ENCODE measurements at regions not wholly inside any gene's neighbourhood (a gene's known extent, or its start where the extent isn't known, plus 50 kb on each side); places are given as distances from the start of the nearest gene placed in this dataset.

DNA sequence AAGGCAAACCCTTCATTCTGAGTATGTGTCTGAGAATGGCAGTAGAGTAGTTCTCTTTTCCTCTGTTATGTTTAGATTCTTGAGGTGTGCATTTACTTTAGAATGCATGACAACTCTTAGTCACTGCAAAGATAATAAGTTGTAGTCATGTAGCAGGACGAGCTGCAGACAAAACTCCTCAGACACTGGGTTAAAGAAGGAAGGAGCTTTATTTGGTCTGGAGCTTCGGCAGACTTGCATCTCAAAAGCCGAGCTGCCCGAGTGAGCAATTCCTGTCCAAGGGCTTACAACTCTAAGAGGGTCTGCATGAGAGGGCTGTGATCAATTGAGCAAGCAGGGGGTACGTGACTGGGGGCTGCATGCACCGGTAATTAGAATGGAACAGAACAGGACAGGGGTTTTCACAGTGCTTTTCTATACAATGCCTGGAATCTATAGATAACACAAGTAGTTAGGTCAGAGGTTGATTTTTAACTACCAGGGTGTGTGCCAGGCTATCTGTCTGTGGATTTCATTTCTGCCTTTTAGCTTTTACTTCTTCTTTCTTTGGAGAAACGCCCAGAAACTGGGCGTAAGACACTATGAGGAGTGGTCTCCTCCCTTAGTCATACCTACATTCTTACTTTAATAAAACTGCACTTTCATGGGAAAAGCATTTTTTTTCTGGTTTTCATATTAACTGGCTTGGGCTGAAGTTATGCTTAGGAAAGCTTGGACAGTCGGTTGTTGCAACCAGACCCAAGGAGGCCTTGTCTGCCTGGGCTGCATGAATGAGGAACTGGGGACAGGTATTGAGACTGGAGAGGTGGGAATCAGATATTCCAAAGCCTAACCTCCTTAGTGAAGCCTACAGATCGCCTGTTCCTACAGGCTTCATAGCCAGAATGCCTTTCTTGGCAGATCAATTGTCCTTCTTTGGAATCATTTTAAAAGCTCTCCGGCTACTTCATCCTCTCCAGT lies 115.1 kb downstream of the RHOU start:
- DNase-seq = no peak

DNA sequence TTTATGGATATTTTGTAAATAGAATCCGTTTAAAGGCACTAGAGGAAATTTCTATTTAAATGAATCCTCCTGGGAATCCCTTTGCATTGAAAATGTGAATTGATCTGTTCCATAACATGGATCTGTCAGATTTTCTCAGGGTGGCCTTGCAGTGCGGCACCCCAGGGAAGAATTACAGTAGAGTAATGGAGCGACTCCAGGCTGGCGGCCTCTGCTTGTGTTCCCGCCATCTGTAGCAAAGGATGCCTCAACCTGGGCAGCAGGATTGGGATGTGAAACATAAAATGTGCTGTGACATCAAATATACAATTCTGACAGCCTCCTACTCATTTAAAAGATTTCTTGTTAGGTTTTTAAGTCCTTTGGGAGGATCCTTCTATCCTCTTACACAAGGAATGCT lies 115.9 kb downstream of the RHOU start:
- DNase-seq = no peak

DNA sequence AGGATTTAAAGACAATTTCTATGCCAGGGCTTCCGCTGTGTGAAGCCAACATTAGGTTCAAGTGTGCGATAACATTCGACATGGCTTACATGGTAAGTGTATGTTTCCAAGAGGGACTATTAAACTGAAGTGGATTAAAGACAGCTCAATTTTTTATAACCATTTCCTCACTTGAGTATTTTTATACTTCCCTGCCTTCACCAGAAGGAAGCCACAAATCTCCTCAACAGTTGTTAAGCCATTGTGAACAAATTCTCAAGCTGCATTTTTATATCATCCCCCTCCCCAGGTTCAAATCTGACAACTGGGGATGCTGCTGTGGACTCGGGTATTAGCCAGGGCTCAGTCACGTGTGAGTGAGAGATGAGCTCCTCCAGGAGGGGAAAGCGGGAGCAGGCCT lies 116.3 kb downstream of the RHOU start:
- DNase-seq = no peak

DNA sequence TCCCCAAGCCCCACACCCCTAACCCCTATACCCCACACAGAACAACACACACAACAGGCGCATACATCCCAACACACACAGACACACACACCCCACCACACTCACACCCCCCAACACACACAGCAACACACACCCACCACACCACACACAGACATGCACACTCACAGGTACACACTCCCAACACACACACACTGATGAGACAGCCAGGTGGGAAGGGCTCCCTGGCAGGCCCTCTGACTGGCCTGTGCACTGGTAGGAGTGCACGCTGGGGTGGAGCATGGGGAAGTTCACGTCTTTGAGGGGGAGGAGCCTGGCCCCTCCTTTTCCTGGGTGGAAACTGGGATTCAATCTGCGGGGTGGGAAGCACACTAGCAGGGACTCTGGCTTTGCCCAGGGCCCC lies 116.7 kb downstream of the RHOU start:
- no peak for DNase-seq

DNA sequence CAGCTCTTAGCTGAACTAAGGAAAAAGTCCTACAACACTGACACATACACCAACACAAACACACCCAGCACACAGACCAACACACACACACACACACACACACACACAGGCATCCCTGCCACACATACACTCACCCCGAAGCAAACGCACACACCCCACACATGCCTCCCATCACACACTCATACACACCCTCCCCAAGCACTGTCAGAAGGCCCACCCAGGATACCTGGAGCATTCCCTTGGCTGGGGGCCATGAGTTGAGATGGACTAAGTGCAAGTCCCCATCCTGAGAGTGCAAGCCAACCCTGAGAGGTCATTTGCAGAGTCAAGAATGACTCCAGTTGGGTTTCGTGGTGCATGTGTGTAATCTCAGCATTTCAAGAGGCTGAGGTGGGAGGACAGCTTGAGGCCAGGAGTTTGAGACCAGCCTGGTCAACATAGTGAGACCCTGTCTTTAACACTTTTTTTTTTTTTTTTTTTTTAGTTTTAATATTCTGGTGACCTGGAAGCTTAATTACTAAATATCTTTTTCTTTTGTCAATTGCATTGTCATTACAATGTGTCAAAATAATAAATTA lies 117.3 kb downstream of the RHOU start:
- no peak for DNase-seq

DNA sequence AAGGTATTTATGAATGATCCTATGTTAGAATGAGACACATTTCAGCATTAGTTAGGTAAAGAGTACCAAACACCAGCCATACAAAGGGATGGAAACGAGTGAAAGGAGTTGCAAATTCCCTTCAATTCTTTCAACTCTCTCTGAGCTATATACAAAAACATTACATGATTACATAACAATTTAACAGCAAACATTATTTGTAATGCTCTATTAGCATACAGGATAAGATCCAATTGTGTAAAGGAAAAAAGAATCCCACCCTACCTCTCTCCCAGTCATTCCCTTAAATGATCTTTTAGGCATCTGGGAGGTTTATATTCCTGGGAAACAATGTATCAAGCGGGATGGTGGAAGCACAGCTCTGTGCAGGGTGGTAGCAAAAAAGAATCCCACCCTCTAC lies 117.9 kb downstream of the RHOU start:
- DNase-seq = no peak

DNA sequence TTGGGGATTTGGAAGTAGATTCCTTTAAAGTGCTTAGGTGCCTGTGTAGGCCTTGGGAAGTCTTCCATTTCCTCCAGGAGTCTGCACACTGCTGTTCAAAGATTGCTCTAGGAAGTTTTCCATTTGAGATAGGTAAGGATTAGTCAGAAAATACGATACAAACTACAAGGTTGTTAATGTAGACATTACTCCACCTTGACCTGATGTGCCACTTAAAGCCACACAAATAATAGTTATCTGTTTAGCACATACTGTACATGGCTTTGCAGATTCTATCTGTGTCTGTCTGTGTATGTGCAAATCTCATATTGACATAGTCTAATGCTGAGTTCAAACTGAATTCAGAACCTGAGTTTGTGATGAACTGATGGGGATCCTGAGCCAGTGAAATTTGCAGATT lies 118.4 kb downstream of the RHOU start:
- no peak for DNase-seq

DNA sequence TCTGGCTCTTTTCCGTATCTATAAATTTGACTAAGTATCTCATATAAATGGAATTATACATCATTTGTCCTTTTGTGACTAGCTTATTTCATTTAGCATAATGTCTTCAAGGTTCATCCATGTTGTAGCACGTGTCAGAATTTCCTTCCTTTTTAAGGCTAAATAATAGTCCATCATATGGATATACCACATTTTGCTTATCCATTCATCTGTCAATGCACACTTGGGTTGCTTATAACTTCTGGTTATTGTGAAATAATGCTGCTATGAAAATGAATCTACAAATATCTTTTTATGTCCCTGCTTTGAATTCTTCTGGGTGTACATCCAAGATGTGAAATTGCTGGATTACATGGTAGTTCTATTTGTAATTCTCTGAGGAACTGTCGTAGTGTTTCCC lies 119.6 kb downstream of the RHOU start:
- DNase-seq = no peak

DNA sequence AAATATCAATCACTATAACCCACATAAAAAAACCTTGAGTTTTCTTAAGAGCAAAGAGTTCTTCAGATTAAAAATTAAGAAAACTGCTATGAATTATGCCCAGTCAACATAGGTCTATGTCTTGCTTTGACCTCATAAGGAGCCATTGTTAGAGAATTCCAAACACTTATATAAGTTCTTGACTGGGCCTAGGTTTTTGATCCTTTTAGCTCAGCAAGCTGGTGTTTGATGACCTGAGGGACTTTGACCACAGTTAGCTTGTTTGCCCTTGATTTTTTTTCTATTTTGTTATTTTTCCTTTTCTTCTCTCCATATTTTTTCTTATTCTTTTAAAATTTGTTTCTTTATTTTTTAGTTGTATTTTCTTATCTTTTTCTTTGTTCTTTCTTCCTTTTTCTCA lies 122.3 kb downstream of the RHOU start:
- no peak for DNase-seq

DNA sequence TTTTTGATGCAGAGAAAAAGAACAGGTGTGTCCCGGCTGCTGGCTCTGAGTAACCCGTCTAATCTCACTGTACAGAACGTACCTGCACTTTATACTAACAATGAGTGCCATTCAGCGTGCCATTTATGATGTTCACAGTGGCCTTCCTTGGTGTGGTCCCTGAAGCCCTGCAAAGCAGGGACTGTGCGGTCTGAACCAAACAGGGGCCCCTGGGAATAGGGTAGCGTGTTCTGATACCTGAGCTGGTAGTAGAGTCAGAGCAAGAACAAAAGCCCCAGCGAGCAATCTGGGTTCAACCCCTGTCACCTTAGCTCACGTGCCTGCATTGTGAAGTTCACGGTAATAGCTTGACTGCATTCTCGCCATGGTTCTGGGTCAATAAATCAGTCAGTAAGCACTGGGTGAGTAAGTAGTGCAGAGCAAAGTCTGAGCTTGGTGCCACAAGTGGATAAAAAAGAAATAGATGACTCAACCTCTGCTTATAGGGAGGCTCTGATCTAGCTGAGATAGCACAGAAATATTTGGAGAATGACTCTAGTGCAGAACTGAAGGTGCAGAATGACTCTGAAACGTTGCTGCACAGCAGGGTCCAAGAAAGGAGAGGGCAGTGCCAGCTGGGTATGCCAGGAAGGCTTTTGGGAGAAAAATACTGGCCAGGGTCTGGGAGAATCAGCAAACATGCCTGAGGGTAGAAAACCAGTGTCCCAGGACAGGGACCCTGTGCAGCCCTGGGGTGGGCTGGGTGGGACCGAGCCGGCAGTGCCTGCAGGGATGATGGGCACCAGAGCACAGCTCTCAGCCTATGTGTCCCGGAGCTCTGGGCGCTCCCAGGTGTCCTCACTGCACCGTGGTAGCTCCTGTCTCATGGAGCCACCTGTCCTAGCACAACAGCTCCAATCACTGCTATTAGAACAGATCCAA lies 125.9 kb downstream of the RHOU start:
- DNase-seq = no peak

DNA sequence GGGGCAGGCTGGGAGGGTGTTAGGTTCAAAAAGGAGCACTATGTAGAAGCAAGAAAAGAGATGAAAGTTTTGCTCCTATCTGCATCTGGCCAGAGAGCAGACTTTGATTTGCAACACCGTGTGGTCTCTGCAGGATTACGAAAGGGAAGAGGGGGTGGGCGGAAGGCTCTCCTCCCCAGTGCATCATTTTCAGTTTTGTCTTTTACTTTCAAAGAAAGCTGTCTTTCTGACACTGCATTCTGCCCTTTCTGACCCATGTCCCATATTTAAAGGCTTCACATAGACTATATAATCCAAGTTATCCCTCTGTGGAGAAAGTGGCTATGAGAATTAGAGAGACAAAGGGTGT lies 126.5 kb downstream of the RHOU start:
- DNase-seq = no peak

DNA sequence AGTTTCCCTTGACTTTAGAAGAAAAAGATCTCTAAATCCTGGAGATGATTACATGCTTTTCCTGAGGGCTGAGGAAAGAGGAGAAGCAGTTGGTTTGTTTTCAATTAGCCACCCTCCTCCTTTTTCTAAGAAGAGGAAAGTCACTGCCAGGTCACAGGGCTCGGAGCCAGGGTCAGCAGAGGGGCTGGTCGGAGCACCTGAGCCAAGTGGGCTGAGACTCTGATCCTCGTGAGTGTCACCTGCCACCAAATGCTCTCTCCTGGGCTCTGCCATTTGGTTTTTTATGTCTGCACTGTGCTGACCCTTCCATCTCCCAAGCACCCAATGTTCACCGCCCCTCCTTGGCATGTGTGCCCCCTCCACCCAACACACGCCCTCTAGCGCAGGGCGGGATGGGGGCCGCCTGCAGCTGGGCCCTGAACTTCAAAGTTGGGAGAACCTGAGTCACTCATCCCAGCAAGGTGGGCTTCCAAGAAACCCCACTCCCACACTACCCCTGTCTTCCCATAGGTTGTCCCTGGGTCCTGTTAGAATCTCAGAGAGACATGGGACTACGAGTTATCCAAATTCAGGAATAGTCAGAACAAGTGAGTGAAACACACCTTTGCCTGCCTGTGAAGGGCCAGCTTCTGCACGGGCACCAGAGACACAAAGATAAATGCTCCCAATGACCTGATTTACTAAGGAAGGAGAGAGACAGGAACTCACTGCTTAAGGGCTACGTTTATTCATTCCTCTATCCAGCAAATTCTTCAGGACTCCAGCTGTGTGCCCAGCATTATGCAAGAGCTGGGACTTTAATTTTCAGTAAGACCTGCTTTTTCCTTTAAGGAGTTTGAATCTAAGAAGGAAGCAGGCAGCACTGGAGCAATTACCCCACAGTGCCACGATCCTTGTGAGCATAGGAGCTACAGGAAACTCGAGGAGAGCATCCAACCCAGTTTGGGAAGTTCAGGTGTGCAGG lies 127.5 kb downstream of the RHOU start:
- no peak for DNase-seq

DNA sequence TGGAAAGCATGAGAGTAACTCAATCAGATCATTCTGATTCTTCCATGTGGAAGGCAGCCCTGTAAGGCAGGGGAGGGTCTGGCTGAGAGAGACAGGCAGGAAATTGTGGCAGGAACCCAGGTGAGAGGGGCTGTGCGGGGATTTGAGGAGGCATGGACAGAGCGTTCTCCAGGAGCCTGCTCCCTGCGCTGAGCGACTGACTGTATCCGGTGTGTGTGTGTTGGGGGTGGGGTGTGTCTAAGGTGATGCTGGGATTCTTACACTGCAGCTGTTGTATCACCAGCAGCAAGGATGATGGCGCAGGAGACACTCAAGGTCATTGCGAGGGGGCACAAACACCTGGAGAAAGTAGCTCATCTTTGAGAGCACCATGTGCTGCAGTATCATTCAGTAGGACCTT lies 128.5 kb downstream of the RHOU start:
- DNase-seq = no peak

DNA sequence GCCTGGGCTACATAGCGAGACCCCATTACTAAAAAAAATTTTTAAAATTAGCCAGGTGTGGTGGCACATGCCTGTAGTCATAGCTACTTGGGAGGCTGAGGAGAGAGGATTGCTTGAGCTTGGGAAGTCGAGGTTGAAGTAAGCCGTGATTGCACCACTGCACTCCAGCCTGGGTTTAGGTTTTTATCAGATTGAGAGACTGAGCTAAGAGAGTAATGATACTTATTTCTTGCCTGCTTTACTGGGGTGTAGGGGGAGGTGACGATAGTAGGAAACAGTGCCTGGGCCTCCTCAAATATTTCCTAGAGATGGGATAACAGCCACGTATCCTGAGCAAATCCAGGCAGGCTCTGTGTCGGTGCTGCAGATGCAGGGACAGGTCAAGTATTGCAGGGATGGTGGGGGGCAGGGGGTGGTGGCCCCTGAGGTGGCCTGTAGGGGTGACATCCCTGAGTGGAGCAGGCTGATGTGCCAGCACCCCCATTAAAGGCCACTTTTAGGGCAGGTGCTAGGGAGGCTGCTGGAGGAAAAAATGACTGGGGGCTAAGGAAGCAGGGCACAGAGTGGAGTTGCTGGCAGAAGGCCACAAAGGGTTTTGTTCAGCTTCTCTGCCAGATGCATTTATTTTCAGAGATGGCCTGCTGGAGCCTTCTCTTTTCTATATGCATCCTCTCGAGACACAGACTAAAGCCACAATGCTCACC lies 130.5 kb downstream of the RHOU start:
- DNase-seq = no peak

DNA sequence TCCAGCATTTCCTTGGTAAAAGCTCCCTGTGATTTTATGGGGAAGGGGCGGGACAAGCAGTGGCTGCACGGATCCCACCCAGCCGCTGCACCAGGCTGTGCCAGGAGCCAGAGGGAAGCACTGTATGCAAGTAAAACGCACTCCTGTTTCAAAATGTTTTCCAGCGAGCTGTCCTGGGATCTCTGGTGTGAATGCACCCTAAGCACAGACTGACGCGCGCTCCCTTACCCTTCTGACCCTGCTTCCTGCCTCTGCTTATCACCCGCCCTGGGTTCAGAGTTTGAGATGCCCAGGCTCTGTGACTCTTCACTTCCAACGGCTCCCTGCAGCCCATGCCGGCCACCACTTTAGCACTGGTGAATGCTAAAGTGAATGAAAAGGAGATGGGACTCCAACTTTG lies 131.2 kb downstream of the RHOU start:
- DNase-seq = no peak

DNA sequence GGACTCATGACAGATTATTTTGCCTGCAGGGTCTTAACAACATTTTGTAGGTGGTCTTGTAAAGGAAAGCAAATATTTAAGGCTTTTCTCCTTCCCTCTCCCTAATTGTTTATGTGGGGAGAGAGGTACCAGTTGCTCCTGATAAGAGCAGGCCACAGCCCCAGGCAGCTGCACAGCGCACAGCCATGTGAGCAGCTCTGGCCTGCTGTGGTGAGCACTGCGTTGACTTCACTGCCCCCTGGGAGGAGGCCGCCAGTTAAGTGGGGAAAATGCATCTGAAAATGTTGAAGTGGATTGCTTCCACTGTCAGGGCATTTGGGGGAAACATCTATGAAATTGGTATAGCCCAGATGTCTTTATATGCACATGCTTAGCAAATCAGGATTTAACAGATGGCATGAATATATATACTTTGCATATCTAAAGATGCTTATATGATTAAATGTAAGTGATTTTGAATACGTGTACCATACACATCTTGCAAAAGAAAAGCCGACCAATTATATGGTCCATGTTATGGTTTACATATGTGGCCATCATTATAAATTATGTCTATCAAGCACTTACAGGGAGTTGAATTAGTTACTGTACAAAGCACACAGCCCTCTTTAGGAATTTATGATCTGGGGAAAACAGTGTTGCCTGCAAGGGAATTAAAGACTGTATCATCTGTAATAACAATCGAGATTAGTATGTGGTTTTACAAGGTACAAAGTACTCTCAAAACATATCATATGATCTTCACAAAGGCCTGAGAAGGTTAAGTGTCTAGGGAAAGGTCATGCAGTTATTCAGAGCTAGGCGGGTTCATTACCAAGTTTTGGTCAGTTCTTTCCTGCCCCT lies 132.1 kb downstream of the RHOU start:
- no peak for DNase-seq

DNA sequence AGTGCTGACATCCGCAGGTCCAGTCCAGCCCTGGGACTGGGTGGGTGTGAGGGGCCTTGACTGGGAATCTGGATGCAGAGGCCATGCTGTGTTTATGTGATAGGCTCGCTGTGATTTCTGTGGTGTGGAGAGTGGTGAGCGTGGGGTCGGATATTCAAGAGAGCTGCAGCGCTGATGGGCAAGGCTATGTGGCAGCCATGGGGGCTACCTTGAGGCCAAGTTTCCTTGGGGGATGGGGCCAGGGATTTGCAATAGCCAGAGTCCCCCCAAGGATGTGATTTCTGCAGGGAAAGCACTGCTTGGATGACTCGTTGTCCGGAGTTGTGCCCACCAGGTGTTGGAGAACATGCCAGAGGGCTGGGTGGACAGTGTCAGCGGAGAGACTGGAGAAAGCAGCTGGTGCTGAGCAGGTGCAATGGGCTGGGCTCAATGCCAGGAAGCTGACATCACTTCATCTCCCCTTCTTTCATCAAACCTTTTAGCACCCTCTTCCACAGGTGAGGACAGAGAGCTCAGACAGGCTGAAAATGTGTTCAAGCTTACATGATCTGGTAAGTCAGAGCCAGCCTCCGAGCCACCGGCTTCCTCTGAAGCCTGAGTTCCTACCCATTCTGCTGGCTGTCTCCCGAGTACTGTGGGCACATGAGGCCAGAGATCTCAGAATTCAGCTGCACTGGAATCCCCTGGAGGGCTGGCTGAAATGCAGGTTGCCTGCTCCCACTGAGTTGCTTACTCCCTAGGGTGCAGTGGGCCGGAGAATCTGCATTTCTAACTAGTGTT lies 132.9 kb downstream of the RHOU start:
- DNase-seq = no peak

DNA sequence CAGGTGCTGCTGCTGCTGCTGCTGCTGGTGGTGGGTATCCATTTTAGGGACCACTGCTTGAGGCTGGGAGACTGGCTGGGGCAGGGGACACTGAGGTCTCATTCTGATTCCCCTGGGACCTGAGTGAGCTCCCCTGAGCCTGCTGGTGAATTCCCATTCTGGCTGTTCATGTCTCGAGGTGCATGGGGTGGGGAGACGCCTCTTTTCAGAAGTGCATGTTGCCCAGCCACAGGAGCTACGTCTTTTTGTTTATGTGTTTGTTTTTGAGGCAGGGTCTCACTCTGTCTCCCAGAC lies 133.4 kb downstream of the RHOU start:
- no peak for DNase-seq

DNA sequence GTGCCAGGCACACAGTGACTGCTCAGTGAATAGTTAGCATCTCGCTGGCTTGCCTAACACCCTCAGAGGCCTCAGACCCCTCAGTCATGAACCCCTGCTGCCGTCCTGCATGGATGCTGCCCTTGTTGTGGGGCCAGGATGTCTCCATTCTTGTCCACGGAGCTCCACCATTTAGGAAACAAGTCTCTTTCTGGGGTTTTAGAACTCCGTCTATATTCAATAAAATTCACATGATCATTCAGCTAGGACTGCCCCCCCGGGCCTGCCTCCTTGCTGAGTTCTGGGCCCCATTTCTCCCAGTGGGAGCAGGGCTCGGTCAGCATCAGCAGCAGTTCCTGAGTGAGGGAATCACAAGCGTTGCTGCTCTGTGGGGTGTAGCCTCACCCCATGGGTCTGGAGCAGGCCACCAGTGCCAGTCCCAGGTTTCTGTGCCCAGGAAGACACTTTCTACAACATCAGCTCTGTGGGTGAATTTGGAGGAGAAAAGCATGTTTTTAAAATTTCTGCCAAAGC lies 134.1 kb downstream of the RHOU start:
- no peak for DNase-seq
